Trophoblast cell (in vitro differentiated cells and primary cell): ENCODE measurements at regions not wholly inside any gene's neighbourhood (a gene's known extent, or its start where the extent isn't known, plus 50 kb on each side); places are given as distances from the start of the nearest gene placed in this dataset.
A peak's percentile ranks its signal among the peaks of the same experiment; 100 is the strongest.

Experiments used
- DNase-seq, 2 donors: peaks; one replicate each; pipeline ENCODE4 v3.0.0-alpha.2; 2016
- H2AFZ ChIP-seq: 2 replicates; pipeline ENCODE4 v1.6.1; 2013; ENCODE audit warnings: low read length, moderate library complexity, mild to moderate bottlenecking; ENCODE audit not compliant: insufficient read depth, poor library complexity
- H2AK5ac ChIP-seq: 2 replicates; pipeline ENCODE4 v1.6.1; 2013; ENCODE audit warnings: mild to moderate bottlenecking, low read length
- H2BK120ac ChIP-seq: 2 replicates; pipeline ENCODE4 v1.6.1; 2013; ENCODE audit warnings: low read length, mild to moderate bottlenecking, moderate library complexity; ENCODE audit not compliant: insufficient read depth, poor library complexity
- H2BK12ac ChIP-seq: 2 replicates; pipeline ENCODE4 v1.6.1; 2013; ENCODE audit warnings: mild to moderate bottlenecking, low read length, moderate library complexity
- H2BK5ac ChIP-seq: 2 replicates; pipeline ENCODE4 v1.6.1; 2013; ENCODE audit warnings: low read length, low read depth, moderate library complexity, mild to moderate bottlenecking; ENCODE audit not compliant: poor library complexity
- H3K14ac ChIP-seq: 2 replicates; pipeline ENCODE4 v1.6.1; 2013; ENCODE audit warnings: mild to moderate bottlenecking, low read length
- H3K18ac ChIP-seq: 2 replicates; pipeline ENCODE4 v1.6.1; 2013; ENCODE audit warnings: mild to moderate bottlenecking, low read length
- H3K23ac ChIP-seq: 2 replicates; pipeline ENCODE4 v1.6.1; 2013; ENCODE audit warnings: low read length
- H3K27ac ChIP-seq: 2 replicates; pipeline ENCODE4 v1.5.1; 2013; ENCODE audit warnings: low read depth, mild to moderate bottlenecking, inconsistent platforms, low read length, moderate library complexity
- H3K27me3 ChIP-seq: 2 replicates; pipeline ENCODE4 v1.6.1; 2013; ENCODE audit warnings: inconsistent platforms, mild to moderate bottlenecking, low read length, moderate library complexity; ENCODE audit not compliant: insufficient read depth
- H3K36me3 ChIP-seq, 2 experiments: 1 replicate in 1 of 2; 2 replicates in 1 of 2; pipeline ENCODE4 v1.6.1; 2013; ENCODE audit warnings: low read length in 2 of 2, mild to moderate bottlenecking in 2 of 2, moderate library complexity in 1 of 2; ENCODE audit not compliant: insufficient read depth in 2 of 2, control insufficient read depth in 1 of 2
- H3K4ac ChIP-seq: 2 replicates; pipeline ENCODE4 v1.6.1; 2013; ENCODE audit warnings: low read depth, mild to moderate bottlenecking, low read length, moderate library complexity
- H3K4me1 ChIP-seq, 2 experiments: 1 replicate in 1 of 2; 2 replicates in 1 of 2; pipeline ENCODE4 v1.6.1; 2013; ENCODE audit warnings: low read length in 2 of 2, mild to moderate bottlenecking in 2 of 2, moderate library complexity in 1 of 2; ENCODE audit not compliant: insufficient read depth in 2 of 2, control insufficient read depth in 1 of 2
- H3K4me2 ChIP-seq: 2 replicates; pipeline ENCODE4 v1.6.1; 2013; ENCODE audit warnings: inconsistent platforms, mild to moderate bottlenecking, low read length, moderate library complexity
- H3K4me3 ChIP-seq: 2 replicates; pipeline ENCODE4 v1.5.1; 2013; ENCODE audit warnings: mild to moderate bottlenecking, low read depth, low read length, inconsistent platforms
- H3K79me1 ChIP-seq: one replicate; pipeline ENCODE4 v1.6.1; 2013; ENCODE audit warnings: low read length
- H3K79me2 ChIP-seq: 2 replicates; pipeline ENCODE4 v1.6.1; 2013; ENCODE audit warnings: low read length, mild to moderate bottlenecking; ENCODE audit not compliant: control insufficient read depth, insufficient read depth, poor library complexity
- H3K9ac ChIP-seq: 2 replicates; pipeline ENCODE4 v1.6.1; 2013; ENCODE audit warnings: mild to moderate bottlenecking, low read length
- H3K9me3 ChIP-seq: 2 replicates; pipeline ENCODE4 v1.6.1; 2013; ENCODE audit warnings: low read depth, mild to moderate bottlenecking, control low read depth, inconsistent platforms, low read length; ENCODE audit not compliant: insufficient read depth
- H4K12ac ChIP-seq: 2 replicates; pipeline ENCODE4 v1.6.1; 2013; ENCODE audit warnings: low read depth, mild to moderate bottlenecking, low read length, moderate library complexity
- H4K8ac ChIP-seq: 2 replicates; pipeline ENCODE4 v1.6.1; 2013; ENCODE audit warnings: low read depth, mild to moderate bottlenecking, low read length, moderate library complexity
- H4K91ac ChIP-seq: one replicate; pipeline ENCODE4 v1.6.1; 2013; ENCODE audit warnings: low read depth, mild to moderate bottlenecking, low read length, moderate library complexity
- WGBS: extraction: QIAGEN DNeasy Blood & Tissue Kit; methylation state at CpG from one replicate; pipeline ENCODE4 v1.1.7; 2013; ENCODE audit warnings: missing lambda C conversion rate; ENCODE audit not compliant: insufficient read length, insufficient coverage; ENCODE audit errors: extremely low coverage; 5-methylcytosine and 5-hydroxymethylcytosine counted together

DNA sequence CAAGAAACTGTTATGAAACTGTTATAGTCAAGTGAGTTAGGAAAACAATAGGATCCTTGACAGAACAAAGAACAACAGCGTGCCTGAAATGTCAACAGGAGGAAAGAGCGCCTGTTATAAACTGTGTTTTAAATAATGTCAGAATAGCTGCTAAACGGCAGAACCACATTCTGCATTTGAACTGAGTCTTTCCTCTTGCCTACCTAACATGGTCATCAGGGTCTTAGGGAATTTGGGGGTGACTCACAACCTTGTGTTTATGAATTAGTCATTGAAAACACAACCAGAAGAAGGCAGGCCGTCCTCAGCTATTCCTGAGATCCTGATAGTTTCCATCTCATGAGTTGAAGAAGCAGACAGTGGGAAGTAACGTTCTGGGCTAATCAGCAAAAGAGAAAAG, 222.0 kb upstream of the FN1 start:
- H3K9ac ChIP-seq = no peak overlapping the region
- no peak overlapping the region for H4K91ac ChIP-seq
- no peaks in the 10 kb centered on the region for H3K27me3 ChIP-seq
- no peak overlapping the region for H2AFZ ChIP-seq
- peak in 1 of 2 donors; percentile 18 for DNase-seq
- H3K27ac ChIP-seq = no peak overlapping the region
- no peak overlapping the region for H2BK12ac ChIP-seq
- H3K4me1 ChIP-seq = peaks cover 3 to 6% of the 10 kb centered on the region in 2 experiments
- no peak overlapping the region for H3K14ac ChIP-seq
- no peaks in the 10 kb centered on the region for H3K9me3 ChIP-seq
- H3K4me2 ChIP-seq = no peak overlapping the region
- H2AK5ac ChIP-seq = no peak overlapping the region
- no peak overlapping the region for H3K23ac ChIP-seq
- peaks cover 14% of the 10 kb centered on the region for H3K79me1 ChIP-seq
- H3K36me3 ChIP-seq = no peaks in the 10 kb centered on the region
- WGBS = no CpG with 5 or more reads among the region's 5 CpGs
- H2BK5ac ChIP-seq = peak overlapping the region; percentile 50
- peak overlapping the region; percentile 65 for H2BK120ac ChIP-seq
- H3K4ac ChIP-seq = no peak overlapping the region
- H4K8ac ChIP-seq = no peak overlapping the region
- H3K4me3 ChIP-seq = no peak overlapping the region
- H4K12ac ChIP-seq = no peak overlapping the region
- H3K79me2 ChIP-seq = no peaks in the 10 kb centered on the region
- H3K18ac ChIP-seq = no peak overlapping the region

DNA sequence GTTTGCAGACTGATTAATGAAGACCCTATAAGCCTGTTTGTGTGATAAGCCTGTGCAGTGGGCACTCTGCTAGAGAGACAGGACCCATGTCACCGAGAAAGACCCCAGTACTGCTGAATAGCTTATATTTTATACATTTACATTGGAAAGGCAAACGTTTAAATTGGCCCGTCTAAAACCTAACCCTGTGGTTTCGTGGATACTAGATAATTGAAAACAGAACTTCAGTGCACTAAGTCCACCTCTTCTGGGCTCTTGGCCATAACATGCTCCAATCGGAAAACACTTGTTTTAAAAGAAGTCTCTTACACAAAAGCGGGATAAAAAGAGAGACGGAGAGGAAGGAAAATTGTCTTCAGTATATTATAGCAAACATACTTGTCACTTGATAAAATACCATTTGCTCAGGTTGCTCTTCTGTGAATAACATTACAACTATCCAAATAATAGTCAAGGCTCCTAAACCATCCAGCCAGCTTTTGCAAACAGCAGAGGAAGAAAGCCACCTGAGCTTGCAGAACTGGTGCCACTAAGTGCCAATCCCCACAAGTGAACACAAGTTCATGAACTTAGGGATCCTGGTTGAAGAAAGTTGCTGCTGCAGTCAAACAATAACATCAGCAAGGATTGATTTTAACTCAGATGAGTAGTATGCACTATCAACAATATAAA, 218.4 kb upstream of the FN1 start:
- Histone ChIP-seq H3K4me3 (no peak overlapping the region), H3K36me3 (no peaks in the 10 kb centered on the region), H2AFZ (no peak overlapping the region), H3K27ac (no peak overlapping the region), H3K27me3 (no peaks in the 10 kb centered on the region), H3K79me2 (no peaks in the 10 kb centered on the region), H3K14ac (no peak overlapping the region), H3K18ac (no peak overlapping the region), H2AK5ac (peak overlapping the region; percentile 66), H2BK120ac (no peak overlapping the region), H3K23ac (no peak overlapping the region), H3K9ac (no peak overlapping the region), H2BK12ac (no peak overlapping the region), H2BK5ac (no peak overlapping the region), H3K4me2 (no peak overlapping the region), H4K12ac (no peak overlapping the region), H4K8ac (no peak overlapping the region), H3K79me1 (peaks cover 5% of the 10 kb centered on the region), H4K91ac (no peak overlapping the region), H3K9me3 (no peaks in the 10 kb centered on the region), H3K4ac (no peak overlapping the region), H3K4me1 (peaks cover 0 to 3% of the 10 kb centered on the region in 2 experiments)
- no CpG with 5 or more reads among the region's 7 CpGs for WGBS
- DNase-seq = no peak

DNA sequence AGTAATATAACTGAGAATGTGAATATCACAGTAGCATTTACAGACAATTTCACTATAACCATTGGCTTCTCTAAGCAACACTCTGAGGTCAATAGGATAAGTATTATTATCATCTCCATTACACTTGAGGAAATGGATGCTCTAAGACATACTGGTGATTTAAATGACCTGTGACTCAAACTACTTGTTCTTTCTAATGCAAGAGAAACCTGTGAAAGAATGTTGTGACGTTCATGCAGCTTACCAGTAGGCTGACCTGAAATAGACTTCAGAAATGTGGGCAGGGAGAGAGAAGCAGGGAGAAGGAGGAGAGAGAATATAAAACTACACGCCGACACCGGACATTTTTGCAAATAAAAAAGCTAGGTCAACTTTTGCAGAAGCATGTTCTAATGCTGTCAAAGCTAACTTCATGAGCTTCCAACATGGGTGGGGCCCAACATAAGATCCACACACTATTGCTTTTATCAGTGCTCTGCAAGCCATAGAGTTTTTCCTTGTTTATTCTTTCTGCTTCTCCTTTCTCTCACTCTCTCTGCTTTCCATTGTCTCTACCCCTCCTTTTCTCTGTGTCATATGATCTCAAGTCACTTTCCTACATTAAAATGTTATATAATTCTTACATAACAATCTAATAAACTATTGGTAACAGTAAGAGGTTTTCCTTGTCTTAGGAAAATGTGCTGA, 217.6 kb upstream of the FN1 start:
- Histone ChIP-seq H3K14ac (no peak overlapping the region), H2BK5ac (no peak overlapping the region), H3K27ac (no peak overlapping the region), H3K79me1 (peaks cover 5% of the 10 kb centered on the region), H2AK5ac (no peak overlapping the region), H3K4ac (no peak overlapping the region), H3K79me2 (no peaks in the 10 kb centered on the region), H3K9ac (no peak overlapping the region), H3K4me2 (no peak overlapping the region), H2BK120ac (no peak overlapping the region), H3K27me3 (no peaks in the 10 kb centered on the region), H4K91ac (no peak overlapping the region), H4K12ac (no peak overlapping the region), H3K4me1 (peaks cover 0 to 3% of the 10 kb centered on the region in 2 experiments), H3K23ac (no peak overlapping the region), H2AFZ (no peak overlapping the region), H2BK12ac (no peak overlapping the region), H3K4me3 (no peak overlapping the region), H3K18ac (no peak overlapping the region), H3K36me3 (no peaks in the 10 kb centered on the region), H3K9me3 (no peaks in the 10 kb centered on the region), H4K8ac (no peak overlapping the region)
- no CpG with 5 or more reads among the region's 4 CpGs for WGBS
- DNase-seq = peak in 1 of 2 donors; percentile 58

DNA sequence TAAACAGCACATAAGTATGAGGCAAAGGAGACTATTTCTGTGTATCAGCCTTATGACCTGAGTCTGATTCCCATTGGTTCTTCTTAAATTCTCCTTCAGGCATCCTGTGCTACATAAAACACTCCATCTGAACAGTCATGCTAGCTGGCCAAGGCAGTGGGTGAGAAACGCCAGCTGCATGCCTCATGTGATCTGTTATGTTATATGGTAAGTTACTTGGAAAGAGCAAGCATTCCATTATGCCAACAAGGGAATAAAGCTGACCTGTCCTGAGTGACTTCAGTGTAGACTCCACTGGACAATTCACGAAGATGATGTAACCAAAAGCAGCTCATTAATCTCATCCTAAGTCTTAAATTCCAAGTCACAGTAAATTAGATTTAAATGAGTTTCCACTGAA, 216.5 kb upstream of the FN1 start:
- no peaks in the 10 kb centered on the region for H3K79me2 ChIP-seq
- no peak overlapping the region for H3K18ac ChIP-seq
- no peak overlapping the region for H3K4me3 ChIP-seq
- DNase-seq = no peak
- no peak overlapping the region for H2BK5ac ChIP-seq
- no peaks in the 10 kb centered on the region for H3K9me3 ChIP-seq
- no peak overlapping the region for H2AFZ ChIP-seq
- no peak overlapping the region for H3K14ac ChIP-seq
- no peaks in the 10 kb centered on the region for H3K36me3 ChIP-seq
- no peak overlapping the region for H3K9ac ChIP-seq
- H2BK120ac ChIP-seq = no peak overlapping the region
- no peak overlapping the region for H3K4ac ChIP-seq
- no peak overlapping the region for H4K91ac ChIP-seq
- H3K23ac ChIP-seq = no peak overlapping the region
- no peak overlapping the region for H3K4me2 ChIP-seq
- no peak overlapping the region for H2BK12ac ChIP-seq
- H4K8ac ChIP-seq = no peak overlapping the region
- no peak overlapping the region for H3K27ac ChIP-seq
- no peak overlapping the region for H2AK5ac ChIP-seq
- no peak overlapping the region for H4K12ac ChIP-seq
- WGBS = no CpG with 5 or more reads among the region's 2 CpGs
- H3K79me1 ChIP-seq = peaks cover 5% of the 10 kb centered on the region
- H3K4me1 ChIP-seq = peaks cover 0 to 3% of the 10 kb centered on the region in 2 experiments
- H3K27me3 ChIP-seq = no peaks in the 10 kb centered on the region
